Renal cortical epithelial cell (primary cell): ENCODE measurements at regions not wholly inside any gene's neighbourhood (a gene's known extent, or its start where the extent isn't known, plus 50 kb on each side); places are given as distances from the start of the nearest gene placed in this dataset.
"Not testable (repeated sequence)": the region's sequence is repeated elsewhere in the genome, so short reads cannot be mapped to it uniquely, and the experiment has no call there.

ENCODE experiments used
- DNase-seq: peaks from one replicate; pipeline ENCODE4 v3.0.0-alpha.2; 2011; ENCODE audit warnings: low read depth

DNA sequence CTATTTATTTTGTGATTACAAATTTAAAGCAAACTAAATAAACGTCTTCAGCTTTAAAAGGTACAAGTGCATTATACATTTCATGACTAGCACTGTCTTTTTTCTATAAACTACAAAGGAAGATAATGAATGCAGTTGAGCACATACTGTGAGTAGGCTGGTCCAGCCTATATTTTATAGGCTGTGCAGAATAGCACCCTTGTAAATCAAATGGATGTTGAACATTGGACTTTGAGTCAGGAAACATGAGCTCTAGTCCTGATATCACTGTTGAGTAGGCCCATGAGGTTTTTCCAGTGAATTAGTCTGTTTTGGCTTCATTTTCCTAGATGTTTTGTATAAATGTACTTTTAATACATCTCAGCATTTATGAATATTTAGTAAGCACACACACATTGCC, 447.3 kb upstream of the KCNMB2 start:
- no peak for DNase-seq

DNA sequence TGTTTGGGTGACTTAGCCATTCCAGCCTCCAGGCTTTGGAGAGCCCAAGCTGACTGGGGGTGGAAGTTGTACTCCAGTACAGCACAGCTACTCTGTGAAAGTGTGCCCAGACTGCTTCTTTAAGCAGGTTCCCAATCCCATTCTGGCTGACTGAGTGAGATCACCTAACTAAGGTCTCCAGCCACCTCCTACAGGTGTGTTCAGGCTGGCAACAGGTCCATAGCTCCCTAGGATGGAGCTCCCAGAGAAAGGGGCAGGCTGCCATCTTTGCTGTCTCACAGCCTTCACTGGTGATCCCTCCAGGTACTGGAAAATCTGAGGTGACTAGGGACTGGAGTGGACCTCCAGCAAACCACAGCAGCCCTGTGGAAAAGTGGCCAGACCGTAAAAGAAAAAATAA, 445.3 kb upstream of the KCNMB2 start:
- no peak for DNase-seq

DNA sequence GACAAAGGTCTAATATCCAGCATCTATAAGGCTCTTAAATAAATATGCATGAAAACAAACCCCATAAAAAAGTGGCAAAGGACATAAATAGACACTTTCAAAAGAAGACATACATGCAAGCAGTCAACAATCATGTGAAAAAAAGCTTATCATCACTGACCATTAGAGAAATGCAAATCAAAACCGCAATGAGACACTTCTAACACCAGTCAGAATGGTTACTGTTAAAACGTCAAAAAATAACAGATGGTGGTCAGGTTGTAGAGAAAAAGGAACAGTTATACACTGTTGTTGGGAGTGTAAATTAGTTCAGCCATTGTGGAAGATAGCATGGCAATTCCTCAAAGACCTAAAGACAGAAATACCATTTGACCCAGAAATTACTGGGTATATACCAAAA, 440.7 kb upstream of the KCNMB2 start:
- no peak for DNase-seq

DNA sequence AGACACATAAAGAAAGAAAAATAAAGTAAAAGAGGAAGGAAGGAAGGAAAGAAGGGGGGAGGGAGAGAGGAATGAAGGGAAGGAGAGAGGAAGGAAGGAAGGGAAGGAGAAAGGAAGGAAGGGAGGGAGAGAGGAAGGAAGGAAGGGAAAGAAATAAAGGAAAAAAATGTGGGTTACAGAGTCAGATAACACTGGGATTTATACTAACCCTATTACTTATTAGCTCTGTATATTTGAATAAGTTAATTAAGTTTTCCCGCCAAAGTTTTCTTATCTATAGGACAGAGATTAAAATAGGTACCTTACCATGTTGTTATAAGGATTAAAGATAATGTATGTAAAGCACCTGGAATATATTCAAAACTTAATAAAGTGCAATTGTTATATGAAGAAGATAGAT, 439.3 kb upstream of the KCNMB2 start:
- no peak for DNase-seq

DNA sequence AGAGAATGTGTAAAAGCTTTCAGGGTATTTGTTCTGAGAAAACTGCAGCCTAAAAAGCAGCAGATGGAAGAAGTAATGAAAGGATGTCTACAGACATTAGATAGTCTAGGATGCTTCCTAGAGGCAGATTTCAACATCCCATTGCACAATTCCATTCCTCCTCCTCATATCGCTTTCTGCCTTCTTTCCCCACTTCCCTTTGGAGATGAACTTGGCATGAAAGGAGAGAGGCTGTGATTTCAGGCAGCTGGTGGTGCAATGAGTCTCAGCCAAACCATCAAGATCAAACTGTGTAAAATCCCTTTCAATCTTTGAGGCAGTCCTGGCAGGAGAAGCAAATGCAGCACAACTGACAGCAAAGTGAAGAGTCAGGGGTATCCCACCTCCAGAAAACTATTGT, 438.7 kb upstream of the KCNMB2 start:
- DNase-seq: peak; percentile 76

DNA sequence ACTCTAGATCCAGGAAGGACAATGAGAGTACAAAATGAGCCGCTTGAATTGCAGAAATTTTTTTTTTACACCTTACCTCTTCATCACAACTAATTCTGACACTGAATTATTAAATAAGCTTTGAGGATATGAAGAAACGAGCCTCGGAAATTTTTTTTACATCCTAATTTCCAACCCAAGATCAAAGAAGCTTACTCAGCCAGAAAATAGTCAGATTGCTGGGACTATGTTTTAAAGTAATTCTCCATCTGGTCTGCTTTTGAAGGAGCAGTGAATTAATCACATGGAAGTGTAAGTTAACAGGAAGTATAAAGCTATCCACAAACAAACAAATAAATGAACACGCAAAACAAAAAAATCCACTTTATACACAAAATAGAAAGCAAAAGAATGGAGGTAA, 437.0 kb upstream of the KCNMB2 start:
- no peak for DNase-seq

DNA sequence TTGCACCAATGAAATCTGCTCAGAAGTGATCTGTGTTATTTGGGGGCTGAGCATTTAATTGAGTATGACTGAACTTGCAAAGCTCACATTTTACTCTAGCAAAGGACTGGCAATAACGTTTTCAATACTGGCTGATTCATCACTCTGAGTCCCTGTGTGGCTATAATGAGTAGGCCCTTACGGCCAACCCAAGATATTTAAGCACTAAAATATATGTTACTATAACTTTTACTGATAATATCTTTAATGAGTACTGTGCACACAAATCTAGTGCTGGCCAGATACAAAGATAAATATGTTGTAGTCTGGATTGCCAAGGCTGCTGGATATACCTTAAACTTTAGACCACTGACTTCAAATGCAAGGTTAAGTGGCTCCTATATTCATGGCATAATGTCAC, 436.4 kb upstream of the KCNMB2 start:
- DNase-seq: no peak

DNA sequence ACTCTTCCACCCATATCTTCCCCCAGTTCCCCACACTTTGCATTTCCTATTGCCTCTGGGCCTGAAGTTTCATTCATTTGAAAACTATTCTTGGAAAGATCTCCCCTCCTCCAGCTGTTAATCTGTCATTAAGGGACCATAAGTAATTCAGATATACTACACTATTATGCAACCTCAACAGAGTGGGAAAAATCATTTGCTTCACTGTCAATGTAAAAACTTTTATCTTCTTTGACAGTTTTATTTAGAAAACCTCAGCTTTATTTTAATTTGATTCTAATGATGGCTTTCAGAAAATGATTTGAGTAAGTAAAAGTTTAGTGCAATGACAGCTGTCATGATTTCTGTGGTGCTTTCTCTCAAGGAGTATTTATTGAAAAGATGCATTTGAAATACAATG, 435.3 kb upstream of the KCNMB2 start:
- DNase-seq: peak; percentile 54

DNA sequence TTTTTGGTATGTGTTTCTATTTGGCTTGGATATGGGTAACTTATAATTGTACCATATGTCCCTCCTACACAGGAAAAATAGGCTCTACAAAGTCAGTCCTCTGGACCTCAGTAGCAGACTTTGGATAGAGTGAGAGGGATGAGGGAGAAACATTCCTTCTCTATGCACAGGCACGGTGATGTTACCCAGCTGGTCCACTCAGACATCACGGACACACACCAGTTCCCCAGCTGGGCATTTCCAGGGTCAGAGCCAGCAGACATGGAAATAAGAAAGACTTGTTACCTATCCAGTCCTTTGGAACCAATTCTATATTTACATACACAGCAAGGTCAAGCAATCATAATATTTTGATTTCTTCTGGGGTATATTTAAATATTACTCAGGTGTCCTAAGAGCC, 433.1 kb upstream of the KCNMB2 start:
- no peak for DNase-seq

DNA sequence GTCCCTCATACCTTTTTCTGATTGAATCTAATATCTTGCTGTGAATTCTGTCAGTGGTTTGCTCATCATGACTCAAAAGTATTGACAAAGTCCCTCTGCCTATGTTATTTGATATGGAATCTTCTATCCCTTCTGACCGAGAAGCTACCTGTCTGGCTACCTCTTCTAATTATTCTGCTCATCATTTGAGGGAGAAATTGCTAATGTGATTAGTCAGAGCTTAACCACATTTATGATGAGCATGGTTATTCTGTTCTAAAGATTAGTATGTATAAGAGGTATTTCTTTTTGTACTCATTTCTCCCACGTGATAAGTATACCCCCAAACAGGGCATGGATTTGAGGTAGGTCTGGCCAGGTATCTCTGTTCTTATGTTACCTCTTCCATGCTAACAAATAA, 428.4 kb upstream of the KCNMB2 start:
- no peak for DNase-seq

DNA sequence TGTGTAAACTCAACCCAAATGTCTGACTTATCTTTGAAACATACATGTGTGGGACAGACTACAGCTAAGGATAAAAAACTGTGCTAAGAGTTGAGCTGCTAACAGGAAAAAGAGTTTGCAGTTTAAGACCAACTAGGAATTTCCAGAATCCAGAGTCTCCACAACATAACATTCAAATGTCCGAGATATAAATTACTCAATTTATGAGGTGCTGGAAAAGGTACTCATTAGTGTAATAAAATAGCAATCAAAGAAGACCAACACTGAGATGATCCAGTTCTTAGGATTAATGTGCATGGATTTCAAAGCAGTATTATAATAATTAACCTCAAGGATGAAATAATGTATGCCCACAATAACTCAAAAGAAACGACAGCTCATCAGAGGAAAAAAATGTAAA, 426.5 kb upstream of the KCNMB2 start:
- DNase-seq: no peak

DNA sequence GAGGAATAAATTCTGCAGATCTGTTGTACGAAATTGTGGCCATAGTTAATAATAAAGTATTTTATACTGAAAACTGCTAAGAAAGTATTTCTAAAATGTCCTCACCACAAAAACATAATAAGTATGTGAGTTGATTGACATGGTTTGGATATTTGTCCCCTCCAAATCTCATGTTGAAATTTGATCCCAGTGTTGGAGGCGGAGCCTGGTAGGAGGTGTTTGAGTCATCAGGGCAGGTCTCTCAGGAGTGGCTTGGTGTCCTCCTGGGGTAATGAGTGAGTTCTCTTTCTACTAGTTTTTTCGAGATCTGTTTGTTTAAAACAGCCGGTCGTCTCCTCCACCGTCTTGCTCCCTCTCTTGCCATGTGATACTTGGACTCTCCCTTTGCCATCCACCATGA, 424.1 kb upstream of the KCNMB2 start:
- DNase-seq: no peak

DNA sequence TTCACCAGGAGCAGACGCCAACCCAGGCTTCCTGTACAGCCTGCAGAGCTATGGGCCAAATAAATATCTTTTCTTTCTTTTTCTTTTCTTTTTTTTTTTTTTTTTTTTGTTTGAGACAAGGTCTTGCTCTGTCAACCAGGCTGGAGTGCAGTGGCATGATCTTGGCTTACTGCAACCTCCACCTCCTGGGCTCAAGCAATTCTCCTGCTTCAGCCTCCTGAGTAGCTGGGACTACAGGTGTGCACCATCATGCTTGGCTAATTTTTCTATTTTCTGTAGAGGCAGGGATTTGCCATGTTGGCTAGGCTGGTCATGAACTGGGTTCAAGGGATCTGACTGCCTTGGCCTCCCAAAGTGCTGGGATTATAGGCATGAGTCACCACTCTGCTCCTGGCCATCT, 423.7 kb upstream of the KCNMB2 start:
- DNase-seq: not testable (repeated sequence)

DNA sequence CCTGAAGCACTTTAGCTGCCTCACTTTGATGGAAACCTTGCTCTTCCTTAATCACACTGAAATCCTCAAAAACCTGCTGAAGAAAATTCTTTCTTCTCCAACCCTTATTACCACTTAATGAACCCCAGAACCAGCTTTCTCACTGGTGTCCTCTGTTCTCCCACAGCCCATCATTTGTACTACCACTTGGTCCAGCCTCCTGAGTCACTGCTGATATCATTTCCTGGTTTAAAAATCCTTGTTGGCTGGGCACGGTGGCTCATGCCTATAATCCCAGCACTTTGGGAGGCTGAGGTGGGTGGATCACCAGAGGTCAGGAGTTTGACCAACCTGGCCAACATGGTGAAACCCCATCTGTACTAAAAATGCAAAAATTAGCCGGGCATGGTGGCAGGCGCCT, 418.6 kb upstream of the KCNMB2 start:
- no peak for DNase-seq

DNA sequence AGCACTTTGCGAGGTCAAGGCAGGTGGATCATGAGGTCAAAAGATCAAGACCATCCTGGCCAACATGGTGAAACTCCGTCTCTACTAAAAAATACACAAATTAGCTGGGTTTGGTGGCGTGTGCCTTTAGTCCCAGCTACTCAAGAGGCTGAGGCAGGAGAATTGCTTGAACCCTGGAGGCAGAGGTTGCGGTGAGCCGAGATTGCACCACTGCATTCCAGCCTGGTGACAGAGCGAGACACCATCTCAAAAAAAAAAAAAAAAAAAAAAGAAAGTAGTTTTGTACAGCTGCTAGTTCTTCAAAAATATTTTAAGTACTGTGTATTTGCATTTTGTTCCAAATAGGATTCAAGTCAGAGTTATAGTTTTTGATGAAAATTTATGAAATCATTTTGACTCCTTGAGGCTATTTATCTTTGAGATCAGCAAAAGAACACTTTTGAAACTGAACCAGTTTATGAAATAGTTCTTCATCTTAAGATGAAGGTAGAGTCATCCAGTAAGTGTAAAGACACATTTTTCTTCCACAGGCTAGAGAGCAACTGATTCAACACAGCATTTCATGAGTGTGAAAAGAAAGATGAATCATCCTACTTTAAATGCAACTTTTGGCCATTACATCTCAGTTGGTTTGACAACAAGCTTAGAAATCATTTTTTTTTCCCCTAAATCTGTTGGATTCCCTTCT, 416.5 kb upstream of the KCNMB2 start:
- DNase-seq: peak; percentile 76

DNA sequence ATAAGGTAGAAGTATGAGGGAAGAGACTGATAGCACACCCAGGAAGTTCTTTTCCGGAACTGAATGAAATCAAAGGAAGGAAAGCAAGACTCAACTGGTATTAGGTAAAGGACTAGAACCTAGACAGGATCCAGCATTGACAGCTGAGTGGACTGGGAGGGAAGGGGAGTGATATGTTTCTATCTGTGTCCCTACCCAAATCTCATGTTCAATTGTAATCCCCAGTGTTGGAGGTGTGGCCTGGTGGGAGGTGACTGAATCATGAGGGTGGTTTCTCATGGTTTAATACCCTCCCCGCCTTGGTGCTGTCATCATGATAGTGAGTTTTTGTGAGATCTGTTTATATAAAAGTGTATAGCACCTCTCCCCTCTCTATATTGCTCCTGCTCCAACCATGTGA, 415.9 kb upstream of the KCNMB2 start:
- no peak for DNase-seq

DNA sequence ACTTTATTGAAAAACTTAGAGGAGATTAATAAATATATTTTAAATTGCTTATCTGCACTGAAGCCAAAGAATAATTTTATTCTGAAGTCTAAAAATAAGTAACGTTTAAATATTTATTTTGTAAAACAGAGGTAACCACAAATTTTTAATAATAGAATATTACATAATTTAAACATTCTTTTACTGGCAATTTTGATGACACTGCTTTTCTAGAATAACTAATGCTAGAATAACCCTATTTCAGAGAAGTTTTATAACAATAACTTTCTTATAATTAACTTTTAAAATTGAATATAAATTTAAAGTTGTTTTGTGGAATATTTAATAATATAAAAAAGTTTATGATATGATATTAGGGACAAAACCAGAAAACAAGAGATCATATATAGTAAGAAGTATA, 409.6 kb upstream of the KCNMB2 start:
- no peak for DNase-seq

DNA sequence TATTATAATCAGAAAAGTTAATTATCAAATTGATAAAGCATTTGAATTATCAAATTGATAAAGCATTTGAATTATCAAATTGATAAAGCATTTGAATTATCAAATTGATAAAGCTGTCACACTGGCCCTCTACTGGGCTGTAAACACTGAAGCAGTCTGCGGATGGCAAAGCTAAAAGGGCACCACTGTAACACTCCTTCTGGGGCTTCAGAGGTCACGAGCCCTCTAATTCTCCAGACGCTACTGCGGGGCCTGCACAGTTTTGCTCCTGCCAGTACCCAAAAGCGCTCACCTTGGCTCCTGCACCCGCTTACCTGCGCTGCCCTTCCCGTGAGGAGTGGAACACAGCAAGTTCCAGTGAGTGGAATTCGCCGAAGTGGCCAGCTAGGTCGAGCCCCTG, 409.0 kb upstream of the KCNMB2 start:
- DNase-seq: no peak

DNA sequence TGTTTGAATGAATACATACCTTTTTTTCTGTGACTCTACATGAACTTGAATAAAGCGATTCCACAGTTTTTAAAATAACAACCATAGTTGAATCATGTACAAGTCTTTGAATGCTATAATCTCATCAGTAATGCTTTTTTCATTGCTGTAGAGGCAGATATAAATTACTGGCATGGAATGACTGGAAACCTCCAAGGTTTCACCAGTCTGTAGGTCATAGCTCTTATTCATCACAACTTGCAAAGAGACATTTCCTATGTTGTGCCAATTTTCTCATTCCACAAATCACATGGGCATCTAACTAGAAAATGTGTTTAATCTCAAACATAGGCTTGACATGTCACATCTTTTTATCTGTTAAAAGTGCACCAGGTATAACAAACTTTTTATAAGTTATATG, 407.1 kb upstream of the KCNMB2 start:
- no peak for DNase-seq

DNA sequence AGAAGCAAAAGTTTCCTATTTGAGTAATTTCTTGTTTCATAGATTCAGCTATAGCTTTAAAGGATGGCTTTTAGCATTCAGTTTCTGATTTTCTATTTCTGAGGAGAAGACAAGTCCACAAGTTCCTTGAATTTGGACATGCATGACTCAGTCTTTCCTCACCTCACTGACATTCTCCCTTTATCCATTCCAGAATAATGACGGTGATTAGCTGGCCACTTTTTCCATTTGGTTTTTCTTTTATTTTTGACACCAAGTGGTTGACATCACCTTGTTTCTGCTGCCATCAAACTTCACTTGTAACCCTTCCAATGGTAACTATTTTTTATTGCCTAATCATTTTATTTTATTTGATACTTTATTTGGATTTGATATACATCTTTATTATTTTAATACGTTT, 404.4 kb upstream of the KCNMB2 start:
- peak; percentile 26 for DNase-seq

DNA sequence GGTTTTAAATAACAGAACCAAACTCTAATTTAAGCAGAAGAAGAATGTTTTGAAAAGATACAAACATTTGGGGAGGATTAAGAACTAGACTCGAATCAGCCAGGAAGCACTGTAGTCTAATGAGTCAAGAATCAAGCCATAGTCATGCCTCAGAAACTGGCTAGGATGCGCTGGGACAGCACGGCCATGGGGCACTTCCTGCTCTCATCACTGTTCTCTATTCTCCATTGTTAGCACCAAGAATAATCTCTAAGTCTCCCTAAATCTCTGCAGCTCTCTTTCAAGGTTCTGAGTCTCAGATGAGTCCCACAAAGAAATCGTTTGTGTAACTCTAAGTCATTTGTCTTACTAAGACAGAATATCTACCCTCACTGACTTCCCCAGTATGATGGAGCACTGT, 399.0 kb upstream of the KCNMB2 start:
- DNase-seq: no peak

DNA sequence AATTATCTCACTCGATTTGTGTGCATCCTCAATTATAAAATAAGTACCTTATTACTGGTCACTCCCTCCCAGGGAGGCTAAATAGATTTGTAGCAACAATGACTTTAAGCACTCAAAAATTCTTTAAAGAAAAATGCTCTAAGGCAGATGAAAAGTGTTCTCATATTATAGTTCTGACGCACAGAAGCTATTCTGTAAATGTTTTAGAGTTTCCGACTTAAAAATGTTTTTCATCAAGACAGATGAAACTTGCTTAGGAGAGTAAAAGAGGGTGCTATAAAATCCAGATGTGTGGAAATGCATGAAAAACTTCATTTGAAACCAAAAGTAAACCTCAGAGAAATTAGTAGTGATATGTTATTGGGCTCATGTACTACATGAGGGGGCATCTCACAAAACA, 398.4 kb upstream of the KCNMB2 start:
- no peak for DNase-seq

DNA sequence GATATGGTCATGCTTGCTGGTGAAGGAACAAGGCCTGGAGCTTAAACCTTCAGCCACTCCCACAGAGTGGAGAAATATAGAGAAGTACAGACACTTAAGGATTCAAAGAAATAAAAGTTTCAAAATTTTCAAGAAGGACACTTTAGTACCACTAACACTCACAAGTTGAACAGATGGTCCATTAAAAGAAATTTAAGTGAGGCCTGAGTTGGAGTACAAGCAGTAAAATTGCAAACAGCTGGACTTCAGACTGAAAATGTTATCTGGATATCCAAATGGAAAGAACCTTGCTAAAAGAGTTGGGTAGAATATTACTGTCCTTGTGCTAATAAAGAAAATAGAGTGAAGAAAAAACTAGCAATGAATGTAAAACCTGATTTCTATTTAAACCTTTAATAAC, 397.1 kb upstream of the KCNMB2 start:
- no peak for DNase-seq

DNA sequence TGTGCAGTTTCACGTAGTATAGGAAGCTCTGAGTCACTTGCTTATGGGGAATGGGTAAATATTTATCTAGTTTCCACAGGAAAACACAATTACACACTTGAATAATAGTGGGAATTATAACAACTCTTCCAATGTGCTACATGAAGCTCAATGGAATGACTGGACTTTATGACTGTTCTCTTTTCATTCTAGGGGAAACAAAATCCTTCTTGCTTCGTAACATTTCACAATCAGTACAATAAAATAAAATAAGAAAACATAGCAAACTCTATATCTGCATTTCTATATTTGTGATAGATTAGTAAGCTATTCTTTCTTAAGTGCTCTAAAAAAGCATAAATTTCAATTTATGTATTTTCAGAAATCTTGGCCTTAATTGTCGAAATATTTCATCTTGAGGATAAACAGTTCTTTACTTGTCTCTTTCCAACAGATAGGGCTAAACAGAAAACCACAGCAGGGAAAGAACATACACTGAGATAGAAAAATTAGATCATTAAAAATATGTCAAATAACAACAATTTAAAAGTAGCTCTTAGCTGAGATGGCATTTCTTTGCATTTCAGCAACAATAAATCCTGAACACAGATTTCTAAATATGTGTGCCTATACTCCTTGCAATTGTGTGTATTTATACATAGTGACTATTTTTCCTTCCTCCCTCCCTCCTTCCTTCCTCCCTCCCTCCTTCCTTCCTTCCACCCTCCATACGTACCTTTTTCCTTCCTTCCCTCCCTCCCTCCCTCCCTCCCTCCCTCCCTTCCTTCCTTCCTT, 395.5 kb upstream of the KCNMB2 start:
- DNase-seq: peak; percentile 91
